ENCODE measurements at regions not wholly inside any gene's neighbourhood (a gene's known extent, or its start where the extent isn't known, plus 50 kb on each side); places are given as distances from the start of the nearest gene placed in this dataset.
"Not testable (repeated sequence)": the region's sequence is repeated elsewhere in the genome, so short reads cannot be mapped to it uniquely, and the experiment has no call there.

GRCh38 chr15:69763831-69764230 lies 311.2 kb downstream of the RPLP1 start:
- no peak for DNase-seq (ENCODE audit: low read depth)

- no peak for DNase-seq (ENCODE audit: low read depth)
Observed at GRCh38 chr15:69766156-69766555, 313.5 kb downstream of the RPLP1 start.

GRCh38 chr15:69767191-69767590 lies 314.6 kb downstream of the RPLP1 start:
- no peak for DNase-seq (ENCODE audit: low read depth)

- not testable (repeated sequence) for DNase-seq (ENCODE audit: low read depth)
Observed at GRCh38 chr15:69769336-69769735, 316.7 kb downstream of the RPLP1 start.

GRCh38 chr15:69774258-69774657 lies 321.6 kb downstream of the RPLP1 start:
- DNase-seq (ENCODE audit: low read depth), result not testable (repeated sequence)

- DNase-seq (ENCODE audit: low read depth), result not testable (repeated sequence)
Observed at GRCh38 chr15:69774711-69775110, 322.1 kb downstream of the RPLP1 start.

GRCh38 chr15:69777356-69777755 lies 320.4 kb downstream of the TLE3 start:
- DNase-seq (ENCODE audit: low read depth), result no peak

GRCh38 chr15:69780374-69780773 lies 317.3 kb downstream of the TLE3 start:
- DNase-seq (ENCODE audit: low read depth), result no peak

GRCh38 chr15:69780981-69781380 lies 316.7 kb downstream of the TLE3 start:
- DNase-seq (ENCODE audit: low read depth), result no peak

- no peak for DNase-seq (ENCODE audit: low read depth)
Observed at GRCh38 chr15:69781411-69782125, 316.1 kb downstream of the TLE3 start.

- DNase-seq (ENCODE audit: low read depth), result no peak
Observed at GRCh38 chr15:69782139-69782658, 315.5 kb downstream of the TLE3 start.

GRCh38 chr15:69782809-69783208 lies 314.9 kb downstream of the TLE3 start:
- DNase-seq (ENCODE audit: low read depth), result no peak

GRCh38 chr15:69783211-69783610 lies 314.5 kb downstream of the TLE3 start:
- DNase-seq (ENCODE audit: low read depth), result no peak

- no peak for DNase-seq (ENCODE audit: low read depth)
Observed at GRCh38 chr15:69784798-69785566, 312.7 kb downstream of the TLE3 start.

GRCh38 chr15:69786136-69786701 lies 311.5 kb downstream of the TLE3 start:
- no peak for DNase-seq (ENCODE audit: low read depth)

GRCh38 chr15:69787791-69788190 lies 309.9 kb downstream of the TLE3 start:
- no peak for DNase-seq (ENCODE audit: low read depth)

- DNase-seq (ENCODE audit: low read depth), result no peak
Observed at GRCh38 chr15:69789648-69790393, 307.9 kb downstream of the TLE3 start.

GRCh38 chr15:69790632-69791031 lies 307.1 kb downstream of the TLE3 start:
- DNase-seq (ENCODE audit: low read depth), result no peak

GRCh38 chr15:69792823-69793222 lies 304.9 kb downstream of the TLE3 start:
- DNase-seq (ENCODE audit: low read depth), result no peak

- DNase-seq (ENCODE audit: low read depth), result no peak
Observed at GRCh38 chr15:69793431-69793780, 304.3 kb downstream of the TLE3 start.

GRCh38 chr15:69793781-69794451 lies 303.8 kb downstream of the TLE3 start:
- no peak for DNase-seq (ENCODE audit: low read depth)
